Muscle layer of duodenum (tissue), 2 donors: ENCODE measurements at regions not wholly inside any gene's neighbourhood (a gene's known extent, or its start where the extent isn't known, plus 50 kb on each side); places are given as distances from the start of the nearest gene placed in this dataset.

Source experiments
- H3K27ac ChIP-seq: one replicate; pipeline ENCODE4 v1.7.0; 2013; ENCODE audit warnings: mild to moderate bottlenecking, low read length
- H3K27me3 ChIP-seq: one replicate; pipeline ENCODE4 v1.7.0; 2013; ENCODE audit warnings: low read depth, mild to moderate bottlenecking, control low read depth, low read length
- H3K36me3 ChIP-seq, 2 donors: one replicate each; pipeline ENCODE4 v1.7.0; 2013; ENCODE audit warnings: low read length in 2 of 2, control low read depth in 1 of 2, mild to moderate bottlenecking in 1 of 2; ENCODE audit not compliant: insufficient read depth in 2 of 2, control insufficient read depth in 1 of 2
- H3K4me1 ChIP-seq, 2 donors: one replicate each; pipeline ENCODE4 v1.7.0; 2013; ENCODE audit warnings: low read length in 2 of 2, mild to moderate bottlenecking in 2 of 2, control low read depth in 1 of 2, moderate library complexity in 1 of 2; ENCODE audit not compliant: insufficient read depth in 2 of 2, control insufficient read depth in 1 of 2
- H3K4me3 ChIP-seq, 2 donors: one replicate each; pipeline ENCODE4 v1.7.0; 2013; ENCODE audit warnings: low read length in 2 of 2, low read depth in 1 of 2, mild to moderate bottlenecking in 1 of 2
- H3K9me3 ChIP-seq, 2 donors: one replicate each; pipeline ENCODE4 v1.7.0; 2013; ENCODE audit warnings: low read length in 2 of 2, control low read depth in 1 of 2, mild to moderate bottlenecking in 1 of 2; ENCODE audit not compliant: control insufficient read depth in 1 of 2
- donor health status: healthy.

- Histone ChIP-seq H3K27ac (no peak overlapping the region), H3K36me3 (no peaks in the 10 kb centered on the region), H3K4me1 (no peaks in the 10 kb centered on the region), H3K4me3 (no peak overlapping the region), H3K9me3 (no peaks in the 10 kb centered on the region), H3K27me3 (no peaks in the 10 kb centered on the region)
Measured at GRCh38 chr6:156658966-156659821, 118.0 kb upstream of the ARID1B start.

GRCh38 chr6:156658186-156658965 is 118.8 kb upstream of the ARID1B start:
- no peak overlapping the region for H3K4me3 ChIP-seq
- no peaks in the 10 kb centered on the region for H3K4me1 ChIP-seq
- H3K27me3 ChIP-seq, result no peaks in the 10 kb centered on the region
- H3K27ac ChIP-seq, result no peak overlapping the region
- H3K9me3 ChIP-seq, result no peaks in the 10 kb centered on the region
- H3K36me3 ChIP-seq, result no peaks in the 10 kb centered on the region

DNA sequence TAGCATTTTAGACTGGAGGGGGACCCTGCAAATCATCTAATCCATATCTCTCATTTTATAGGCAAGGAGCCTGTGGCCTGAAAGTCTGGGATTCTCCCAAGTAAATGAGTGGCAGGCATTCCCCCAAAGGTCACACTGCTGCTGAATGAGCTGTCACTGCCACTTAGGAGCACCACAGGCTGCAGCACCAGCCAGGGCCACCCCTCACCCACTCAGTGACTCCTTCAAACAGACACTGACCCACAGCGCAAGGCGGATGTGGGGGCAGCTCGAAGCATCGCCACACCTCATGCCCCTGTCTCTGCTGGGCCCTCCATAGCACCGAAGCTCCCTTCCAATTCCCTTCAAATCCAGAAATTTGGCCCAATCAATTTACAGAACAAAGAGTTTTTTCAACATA is 119.9 kb upstream of the ARID1B start:
- H3K36me3 ChIP-seq, result no peaks in the 10 kb centered on the region
- H3K27ac ChIP-seq, result no peak overlapping the region
- H3K9me3 ChIP-seq, result no peaks in the 10 kb centered on the region
- no peak overlapping the region for H3K4me3 ChIP-seq
- H3K27me3 ChIP-seq, result no peaks in the 10 kb centered on the region
- H3K4me1 ChIP-seq, result no peaks in the 10 kb centered on the region

GRCh38 chr6:156654919-156655918 is 122.0 kb upstream of the ARID1B start:
- Histone ChIP-seq H3K27ac (no peak overlapping the region), H3K27me3 (no peaks in the 10 kb centered on the region), H3K9me3 (peaks cover 0 to 9% of the 10 kb centered on the region in 2 donors), H3K36me3 (no peaks in the 10 kb centered on the region), H3K4me3 (no peak overlapping the region), H3K4me1 (no peaks in the 10 kb centered on the region)

GRCh38 chr6:156652231-156652750 is 124.9 kb upstream of the ARID1B start:
- Histone ChIP-seq H3K9me3 (peaks cover 0 to 9% of the 10 kb centered on the region in 2 donors), H3K27ac (no peak overlapping the region), H3K27me3 (no peaks in the 10 kb centered on the region), H3K4me1 (no peaks in the 10 kb centered on the region), H3K4me3 (no peak overlapping the region), H3K36me3 (no peaks in the 10 kb centered on the region)

DNA sequence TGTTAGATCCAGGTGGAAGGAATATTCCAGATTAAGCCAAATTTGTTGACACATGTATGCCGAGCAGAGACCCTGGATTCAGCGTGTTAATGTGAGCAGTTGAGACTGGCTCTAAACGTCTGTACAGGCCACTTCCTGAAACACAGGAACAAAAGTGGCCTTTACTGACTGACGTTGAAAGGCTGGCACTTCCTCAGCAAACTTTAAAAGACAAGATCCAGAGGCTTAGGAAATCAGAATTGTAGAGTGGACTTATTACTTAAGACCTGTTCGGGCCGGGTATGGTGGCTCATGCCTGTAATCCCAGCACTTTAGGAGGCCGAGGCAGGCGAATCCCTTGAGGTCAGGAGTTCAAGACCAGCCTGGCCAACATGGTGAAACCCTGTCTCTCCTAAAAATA is 125.7 kb upstream of the ARID1B start:
- Histone ChIP-seq H3K9me3 (peaks cover 0 to 9% of the 10 kb centered on the region in 2 donors), H3K4me3 (no peak overlapping the region), H3K4me1 (no peaks in the 10 kb centered on the region), H3K36me3 (no peaks in the 10 kb centered on the region), H3K27ac (no peak overlapping the region), H3K27me3 (no peaks in the 10 kb centered on the region)

GRCh38 chr6:156650896-156651390 is 126.2 kb upstream of the ARID1B start:
- Histone ChIP-seq H3K27me3 (no peaks in the 10 kb centered on the region), H3K4me3 (no peak overlapping the region), H3K4me1 (no peaks in the 10 kb centered on the region), H3K27ac (no peak overlapping the region), H3K36me3 (no peaks in the 10 kb centered on the region), H3K9me3 (peaks cover 0 to 9% of the 10 kb centered on the region in 2 donors)

DNA sequence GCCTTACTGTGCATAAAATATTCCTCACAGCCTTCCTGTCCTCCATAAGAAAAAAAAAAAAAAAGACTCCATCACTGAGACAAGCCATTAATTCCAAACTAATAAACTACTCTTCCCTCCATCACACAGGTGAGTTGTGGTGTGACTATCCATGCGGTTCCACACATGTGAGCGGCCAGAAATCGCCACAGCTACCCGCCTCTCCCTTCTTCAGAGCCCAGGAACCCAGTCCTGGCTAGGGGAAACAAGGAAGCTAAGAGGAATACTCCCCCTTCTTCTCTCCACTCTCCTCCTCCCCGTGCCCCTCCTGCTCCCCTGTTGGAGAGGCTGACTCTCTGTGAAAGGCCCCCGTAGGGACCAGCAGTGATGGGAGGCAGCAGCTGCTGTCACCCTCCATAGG is 128.6 kb upstream of the ARID1B start:
- no peaks in the 10 kb centered on the region for H3K36me3 ChIP-seq
- H3K27ac ChIP-seq, result no peak overlapping the region
- H3K27me3 ChIP-seq, result no peaks in the 10 kb centered on the region

GRCh38 chr6:156647991-156648390 is 129.2 kb upstream of the ARID1B start:
- Histone ChIP-seq H3K4me3 (no peak overlapping the region), H3K9me3 (peaks cover 0 to 9% of the 10 kb centered on the region in 2 donors), H3K4me1 (no peaks in the 10 kb centered on the region), H3K27me3 (no peaks in the 10 kb centered on the region), H3K27ac (no peak overlapping the region), H3K36me3 (no peaks in the 10 kb centered on the region)

More for the DNA sequence above, 128.6 kb upstream of the ARID1B start:
- no peaks in the 10 kb centered on the region for H3K4me1 ChIP-seq
- no peak overlapping the region for H3K4me3 ChIP-seq
- H3K9me3 ChIP-seq, result peaks cover 0 to 9% of the 10 kb centered on the region in 2 donors

DNA sequence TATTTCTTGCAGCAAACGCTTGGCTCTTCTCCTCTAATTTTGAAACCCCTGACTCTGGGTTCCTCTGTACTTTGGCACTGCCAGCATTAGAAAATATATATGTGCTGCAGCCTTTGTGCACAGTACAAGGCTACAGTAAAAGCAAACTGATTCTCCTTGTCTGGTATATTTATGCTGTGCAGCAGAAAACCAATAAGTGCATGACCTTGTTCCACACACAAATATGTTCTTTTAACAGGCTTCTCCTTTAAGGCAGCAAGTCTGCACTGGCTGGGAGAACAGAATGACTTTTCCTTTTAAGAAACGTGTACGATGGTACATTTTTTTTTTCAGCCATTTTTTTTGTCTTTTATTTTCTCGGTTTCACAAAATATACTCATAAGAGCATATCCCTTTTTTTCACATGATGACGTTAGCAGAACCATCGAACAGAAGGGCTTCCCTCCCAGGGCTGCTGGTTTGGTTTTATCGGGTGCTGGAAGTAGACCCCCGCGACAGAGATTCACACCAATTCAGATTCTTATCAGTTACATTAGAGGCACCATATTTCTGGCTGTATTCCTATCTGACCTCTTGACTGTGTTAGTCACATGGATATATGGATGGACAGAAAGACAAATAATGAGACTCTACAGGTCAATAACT is 129.9 kb upstream of the ARID1B start:
- no peak overlapping the region for H3K27ac ChIP-seq
- no peaks in the 10 kb centered on the region for H3K4me1 ChIP-seq
- H3K36me3 ChIP-seq, result no peaks in the 10 kb centered on the region
- H3K4me3 ChIP-seq, result no peak overlapping the region
- H3K9me3 ChIP-seq, result peaks cover 0 to 9% of the 10 kb centered on the region in 2 donors
- H3K27me3 ChIP-seq, result no peaks in the 10 kb centered on the region
